Aorta (tissue), 5 donors: ENCODE measurements at regions not wholly inside any gene's neighbourhood (a gene's known extent, or its start where the extent isn't known, plus 50 kb on each side); places are given as distances from the start of the nearest gene placed in this dataset.

Experiments
- ATAC-seq: fragments of 200-7000 bp; cut with Tn5 transposase; one replicate; pipeline ENCODE4 v1.9.1; 2022; ENCODE audit warnings: moderate library complexity; ENCODE audit not compliant: low FRiP score
- DNase-seq, 2 donors: peaks; one replicate each; pipeline ENCODE4 v3.0.0-alpha.2; 2020
- H3K27ac ChIP-seq, 2 donors: one replicate each; pipeline ENCODE4 v1.5.1; 2013; ENCODE audit warnings: low read length in 2 of 2, mild to moderate bottlenecking in 2 of 2, moderate library complexity in 2 of 2, control low read depth in 1 of 2, inconsistent platforms in 1 of 2, low read depth in 1 of 2
- H3K27me3 ChIP-seq, 2 donors: one replicate each; pipeline ENCODE4 v1.6.1; 2013; ENCODE audit warnings: control low read depth in 1 of 2, low read length in 1 of 2, mild to moderate bottlenecking in 1 of 2, moderate library complexity in 1 of 2; ENCODE audit not compliant: insufficient read depth in 2 of 2, control insufficient read depth in 1 of 2
- H3K36me3 ChIP-seq, 2 donors: one replicate each; pipeline ENCODE4 v1.6.1; 2013; ENCODE audit warnings: control low read depth in 1 of 2, low read length in 1 of 2, mild to moderate bottlenecking in 1 of 2; ENCODE audit not compliant: insufficient read depth in 2 of 2, control insufficient read depth in 1 of 2
- H3K4me1 ChIP-seq, 2 donors: one replicate each; pipeline ENCODE4 v1.6.1; 2013; ENCODE audit warnings: low read length in 2 of 2, control low read depth in 1 of 2, mild to moderate bottlenecking in 1 of 2, moderate library complexity in 1 of 2; ENCODE audit not compliant: insufficient read depth in 2 of 2, control insufficient read depth in 1 of 2
- H3K4me3 ChIP-seq, 2 donors: one replicate each; pipeline ENCODE4 v1.5.1; 2013; ENCODE audit warnings: low read length in 2 of 2, control low read depth in 1 of 2, mild to moderate bottlenecking in 1 of 2
- H3K9me3 ChIP-seq: one replicate; pipeline ENCODE4 v1.6.1; 2013; ENCODE audit warnings: mild to moderate bottlenecking, low read length; ENCODE audit not compliant: control insufficient read depth
- WGBS, 2 donors: extraction: QIAGEN DNeasy Blood & Tissue Kit; methylation state at CpG; one replicate each; pipeline ENCODE4 v1.1.7; 2013; 5-methylcytosine and 5-hydroxymethylcytosine counted together
- intact Hi-C, 2 donors: fragments of 100-400 bp; cut with DNase I; formaldehyde crosslinking; loops; one replicate each; pipeline versions ENCODE4 v1.14.2 to v1.15.0; 2022
- donor health status: healthy with polysubstance abuse.
- donor health status: Bipolar disorder and iron deficiency.
- donor health status: DM: no; HTN: no; CAD: no.
- donor health status: DM: no; HTN: no; CAD: no.
- donor health status: DM: yes; HTN: yes; CAD: no.

DNA sequence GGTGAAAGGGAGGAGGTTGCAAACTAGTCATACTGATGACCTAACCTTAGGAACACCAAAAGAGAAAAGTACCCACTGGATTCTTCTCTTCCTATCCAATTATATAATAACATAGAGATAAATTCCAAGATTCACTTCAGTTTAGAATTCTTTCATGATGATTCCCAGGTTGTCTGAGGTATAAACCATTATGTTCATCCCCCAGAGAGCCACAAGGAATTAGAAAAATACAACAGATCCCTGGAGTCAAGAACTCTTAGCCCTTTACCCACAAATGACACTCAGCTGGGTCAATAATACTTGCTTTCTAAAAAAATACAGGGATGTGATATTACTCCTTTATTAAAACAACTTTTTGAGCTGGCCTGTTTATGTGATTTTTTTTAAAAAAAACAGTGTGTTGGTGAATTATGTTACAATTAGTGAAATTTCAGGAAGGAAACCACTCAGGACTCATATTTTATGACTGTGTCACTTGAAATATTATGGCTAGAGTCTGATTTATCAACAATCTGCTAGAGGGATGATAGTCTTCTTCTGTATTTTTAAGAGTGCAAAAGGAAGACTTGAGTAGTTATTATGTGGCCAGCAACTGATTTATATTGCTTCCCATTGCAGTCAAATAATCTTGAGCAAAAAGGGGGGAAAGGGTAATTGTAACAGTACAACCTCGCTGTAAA is 338.2 kb downstream of the NFIB start:
- intact Hi-C loops: no loop called here
- H3K36me3 ChIP-seq: no peaks in the 10 kb centered on the region

DNA sequence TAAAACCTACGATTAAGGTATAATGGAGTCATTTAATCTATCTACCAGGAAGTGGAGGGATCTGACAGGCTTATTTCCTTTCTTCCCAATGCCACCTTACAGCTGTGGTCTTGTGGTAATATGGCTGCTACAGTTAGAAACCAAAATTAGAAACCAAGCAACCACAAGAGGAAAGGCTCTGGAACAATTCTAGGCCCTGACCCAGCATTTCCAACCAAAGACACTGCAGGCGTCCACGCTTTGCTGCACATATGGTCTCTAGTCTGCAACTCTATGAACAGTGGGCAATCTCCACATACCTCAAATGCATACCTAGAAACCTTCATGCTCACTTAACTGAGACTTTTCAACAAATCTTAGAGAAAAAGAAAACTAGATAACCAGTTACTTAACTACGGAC is 339.1 kb downstream of the NFIB start:
- Histone ChIP-seq H3K27me3 (no peaks in the 10 kb centered on the region), H3K9me3 (peaks cover 1% of the 10 kb centered on the region), H3K27ac (no peak overlapping the region), H3K4me3 (no peak overlapping the region), H3K4me1 (no peaks in the 10 kb centered on the region), H3K36me3 (no peaks in the 10 kb centered on the region)
- DNase-seq (no peak), ATAC-seq (no peak)
- WGBS, 2 donors: 93 to 96% methylated on average over 4 of the region's 4 CpGs
- intact Hi-C loops: no loop called here

More for the DNA sequence above, 338.2 kb downstream of the NFIB start:
- WGBS, 2 donors: 90 to 91% methylated on average over 1 of the region's 1 CpG
- Histone ChIP-seq H3K27ac (no peak overlapping the region), H3K27me3 (no peaks in the 10 kb centered on the region), H3K9me3 (no peaks in the 10 kb centered on the region), H3K4me1 (no peaks in the 10 kb centered on the region), H3K4me3 (no peak overlapping the region)
- ATAC-seq: no peak
- DNase-seq: no peak

DNA sequence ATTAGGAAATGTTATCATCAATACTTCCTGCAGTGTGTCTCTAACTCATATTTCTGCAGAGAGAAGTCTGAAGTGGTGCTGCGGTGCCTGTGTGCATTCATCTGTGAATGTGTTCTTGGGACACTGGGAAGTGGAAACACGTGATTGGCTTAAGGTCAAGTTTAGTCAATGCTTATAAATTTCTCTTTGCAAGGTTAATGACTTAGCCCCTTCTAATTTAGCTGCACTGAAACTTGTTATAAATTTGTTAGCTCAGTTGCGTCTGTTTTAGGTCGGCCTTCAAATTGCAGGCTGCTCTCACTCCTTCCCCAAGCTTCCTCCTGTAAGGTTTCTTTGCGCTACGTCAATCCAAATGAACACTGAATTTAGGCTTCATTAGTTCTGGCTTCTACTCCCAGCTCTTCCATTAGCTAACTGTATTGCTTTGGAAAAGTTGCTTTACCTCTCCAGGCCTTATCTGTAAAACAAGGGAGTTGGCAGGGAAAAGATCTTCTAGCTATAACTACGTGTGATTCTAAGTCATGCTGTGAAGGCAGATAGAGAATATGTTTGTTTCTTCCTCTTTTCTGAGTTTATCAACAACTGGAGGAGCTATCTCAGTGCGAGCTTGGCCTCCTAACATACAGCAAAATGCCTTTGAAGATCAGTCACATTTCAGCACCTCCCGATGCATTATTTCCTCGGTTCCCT is 341.8 kb downstream of the NFIB start:
- Histone ChIP-seq H3K9me3 (peaks cover 1% of the 10 kb centered on the region), H3K27ac (no peak overlapping the region), H3K27me3 (no peaks in the 10 kb centered on the region), H3K4me3 (no peak overlapping the region), H3K36me3 (no peaks in the 10 kb centered on the region), H3K4me1 (no peaks in the 10 kb centered on the region)
- WGBS, 2 donors: 52 to 57% methylated on average over 10 of the region's 10 CpGs
- intact Hi-C loops: no loop called here
- no peak for DNase-seq
- no peak for ATAC-seq

DNA sequence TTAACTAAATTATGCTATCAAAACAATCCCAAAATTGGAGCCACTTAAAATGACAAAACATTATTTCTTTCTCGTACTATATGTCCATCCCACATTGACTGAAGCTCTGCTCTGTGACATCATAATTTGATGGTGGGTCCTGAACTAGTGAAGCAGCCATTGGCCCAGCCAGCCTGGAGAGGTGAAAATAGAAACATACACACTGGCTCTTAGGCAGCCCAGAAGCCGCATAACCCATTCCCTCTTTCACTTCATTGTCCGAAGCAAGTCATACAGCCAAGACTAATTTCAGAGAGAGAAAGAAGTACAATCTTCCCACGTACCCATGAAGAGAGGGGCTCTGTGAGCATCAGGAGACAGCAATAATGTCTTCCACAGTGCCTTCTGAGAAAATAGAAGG is 342.5 kb downstream of the NFIB start:
- no peaks in the 10 kb centered on the region for H3K27me3 ChIP-seq
- no peak overlapping the region for H3K4me3 ChIP-seq
- H3K4me1 ChIP-seq: no peaks in the 10 kb centered on the region
- ATAC-seq (no peak), DNase-seq (no peak)
- H3K36me3 ChIP-seq: no peaks in the 10 kb centered on the region
- WGBS, 2 donors: 73 to 75% methylated on average over 4 of the region's 4 CpGs
- peaks cover 1% of the 10 kb centered on the region for H3K9me3 ChIP-seq
- H3K27ac ChIP-seq: no peak overlapping the region
- intact Hi-C loops: no loop called here

DNA sequence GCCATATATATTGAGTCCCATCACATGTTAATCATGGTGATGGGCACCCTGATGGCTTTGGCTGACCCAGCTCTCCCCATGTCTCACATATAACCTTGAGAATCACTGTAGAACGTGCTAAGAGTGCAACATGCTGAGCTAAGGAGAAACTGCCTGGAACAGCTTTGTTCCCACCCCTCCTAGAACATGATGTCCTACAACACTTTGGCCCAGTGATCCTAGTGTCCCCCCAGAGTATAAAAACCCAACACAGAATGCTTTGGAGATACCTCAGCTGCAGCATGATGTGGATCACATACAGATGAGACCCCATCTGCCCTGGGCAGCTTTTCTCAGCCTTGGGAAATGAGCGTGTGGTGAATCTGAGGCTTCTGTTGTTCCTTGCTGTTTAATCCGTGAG is 343.5 kb downstream of the NFIB start:
- ATAC-seq (no peak), DNase-seq (no peak)
- no peaks in the 10 kb centered on the region for H3K27me3 ChIP-seq
- H3K9me3 ChIP-seq: peaks cover 1% of the 10 kb centered on the region
- H3K4me3 ChIP-seq: no peak overlapping the region
- no peak overlapping the region for H3K27ac ChIP-seq
- intact Hi-C loops: no loop called here
- H3K4me1 ChIP-seq: no peaks in the 10 kb centered on the region
- H3K36me3 ChIP-seq: no peaks in the 10 kb centered on the region
- 93 to 94% methylated on average over 3 of the region's 3 CpGs for WGBS, 2 donors

DNA sequence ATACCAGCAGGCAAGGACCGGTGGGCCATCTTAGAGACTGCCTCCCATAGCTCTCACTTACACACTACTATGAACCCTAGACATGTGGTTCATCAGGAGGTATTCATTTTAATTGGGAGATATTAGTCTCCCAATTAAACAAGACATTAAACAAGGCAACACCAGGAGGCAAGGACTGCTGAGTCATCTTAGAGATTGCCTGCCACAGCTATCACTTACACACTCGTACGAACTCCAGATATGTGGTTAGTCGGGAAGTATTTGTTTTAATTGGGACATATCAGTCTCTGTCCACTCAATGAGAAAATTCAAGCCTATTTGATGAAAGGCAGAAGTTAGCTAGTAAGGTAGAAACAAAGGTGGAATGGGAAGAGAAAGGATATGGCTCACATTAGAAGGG is 343.9 kb downstream of the NFIB start:
- DNase-seq (no peak), ATAC-seq (no peak)
- no peak overlapping the region for H3K27ac ChIP-seq
- peaks cover 1% of the 10 kb centered on the region for H3K9me3 ChIP-seq
- 55 to 65% methylated on average over 4 of the region's 4 CpGs for WGBS, 2 donors
- H3K4me3 ChIP-seq: no peak overlapping the region
- intact Hi-C loops: no loop called here
- no peaks in the 10 kb centered on the region for H3K36me3 ChIP-seq
- H3K4me1 ChIP-seq: no peaks in the 10 kb centered on the region
- H3K27me3 ChIP-seq: no peaks in the 10 kb centered on the region

DNA sequence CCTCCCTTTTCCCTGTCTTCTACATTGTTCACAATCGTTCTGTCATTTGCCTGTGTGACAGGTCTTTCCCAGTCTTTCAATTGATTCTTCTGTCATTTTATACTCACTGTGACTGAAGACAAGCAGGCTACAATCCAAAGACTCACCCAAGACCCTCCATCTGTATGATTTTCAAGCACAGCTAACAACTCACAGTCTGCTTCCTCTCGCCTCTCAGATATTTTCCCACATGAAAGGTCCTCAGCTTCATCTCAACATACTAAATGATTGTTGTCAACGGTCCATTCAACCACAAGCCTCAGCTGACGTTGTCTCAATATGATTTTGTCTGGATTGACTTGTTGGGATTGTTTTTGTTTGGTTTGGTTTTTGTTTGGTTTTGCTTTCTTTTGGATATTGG is 346.5 kb downstream of the NFIB start:
- Histone ChIP-seq H3K36me3 (no peaks in the 10 kb centered on the region), H3K27ac (no peak overlapping the region), H3K27me3 (no peaks in the 10 kb centered on the region), H3K9me3 (peaks cover 1% of the 10 kb centered on the region), H3K4me3 (no peak overlapping the region), H3K4me1 (peaks cover 0 to 3% of the 10 kb centered on the region in 2 donors)
- intact Hi-C loops: no loop called here
- DNase-seq (no peak), ATAC-seq (no peak)
- 79 to 84% methylated on average over 4 of the region's 4 CpGs for WGBS, 2 donors

DNA sequence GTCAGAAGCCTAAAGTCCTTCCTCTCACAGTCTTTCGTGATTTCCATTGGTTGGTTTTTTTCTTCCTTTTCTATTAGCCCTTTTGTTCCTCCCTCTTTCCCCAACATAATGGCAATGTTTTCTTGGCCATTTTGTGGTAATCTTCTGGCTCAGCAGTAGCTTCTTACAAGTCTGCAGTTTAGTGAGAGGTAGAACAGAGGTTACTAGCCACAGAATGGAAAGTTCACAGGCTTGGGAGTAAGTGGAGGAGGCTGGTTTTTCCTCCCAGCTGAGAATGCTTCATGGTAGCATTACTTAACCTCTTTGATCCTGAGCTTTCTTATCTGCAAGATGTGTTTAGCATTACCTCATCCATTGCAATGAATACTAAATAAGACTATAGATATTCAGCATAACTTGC is 346.9 kb downstream of the NFIB start:
- Histone ChIP-seq H3K27ac (no peak overlapping the region), H3K27me3 (no peaks in the 10 kb centered on the region), H3K36me3 (no peaks in the 10 kb centered on the region), H3K4me3 (no peak overlapping the region), H3K9me3 (peaks cover 1% of the 10 kb centered on the region), H3K4me1 (peaks cover 0 to 3% of the 10 kb centered on the region in 2 donors)
- ATAC-seq (no peak), DNase-seq (no peak)
- 94% methylated on average over 1 of the region's 1 CpG for WGBS, 2 donors
- intact Hi-C loops: no loop called here

DNA sequence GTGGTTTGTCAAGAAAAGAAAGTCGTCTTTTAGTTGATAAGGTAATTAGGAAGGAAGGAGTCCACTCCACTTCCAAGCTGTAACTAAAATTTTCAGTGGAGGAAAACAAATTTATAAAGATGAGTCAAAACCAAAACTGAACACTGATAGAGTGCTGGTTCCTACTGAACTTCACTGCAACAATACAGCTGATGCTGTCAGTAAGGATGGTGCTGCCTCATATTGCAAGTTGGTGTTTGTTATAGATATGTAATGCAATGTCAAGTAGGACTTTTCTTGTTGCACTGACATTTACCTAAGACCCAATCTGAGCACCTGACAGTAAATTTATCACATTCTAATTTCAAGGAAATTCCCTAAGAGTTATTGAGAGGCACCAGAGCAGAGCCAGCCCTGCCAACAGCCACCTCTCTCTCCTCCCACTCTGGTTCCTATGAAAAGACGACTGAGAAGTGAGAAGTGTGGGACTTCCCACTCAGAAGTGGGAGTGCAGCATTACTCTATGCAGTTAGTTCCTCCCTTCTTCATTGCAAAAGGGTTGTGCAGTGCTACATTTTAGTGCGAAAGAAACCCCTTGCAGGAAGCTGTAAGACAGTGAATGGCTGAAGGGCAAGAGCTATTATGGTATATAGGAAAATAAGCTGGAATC is 350.8 kb downstream of the NFIB start:
- peaks cover 1 to 3% of the 10 kb centered on the region in 2 donors for H3K4me1 ChIP-seq
- H3K9me3 ChIP-seq: no peaks in the 10 kb centered on the region
- H3K4me3 ChIP-seq: no peak overlapping the region
- intact Hi-C loops: no loop called here
- DNase-seq: no peak
- 50 to 60% methylated on average over 3 of the region's 3 CpGs for WGBS, 2 donors
- no peaks in the 10 kb centered on the region for H3K36me3 ChIP-seq
- H3K27ac ChIP-seq: no peak overlapping the region
- no peak for ATAC-seq
- H3K27me3 ChIP-seq: no peaks in the 10 kb centered on the region
